ENCODE measurements at regions not wholly inside any gene's neighbourhood (a gene's known extent, or its start where the extent isn't known, plus 50 kb on each side); places are given as distances from the start of the nearest gene placed in this dataset.

- DNase-seq (ENCODE audit: low spot score in 2 of 2): no peak
- TF ChIP-seq POLR2A (IDR thresholded peaks at IDR 0.05): no peak
- TF ChIP-seq, protein P1, sequence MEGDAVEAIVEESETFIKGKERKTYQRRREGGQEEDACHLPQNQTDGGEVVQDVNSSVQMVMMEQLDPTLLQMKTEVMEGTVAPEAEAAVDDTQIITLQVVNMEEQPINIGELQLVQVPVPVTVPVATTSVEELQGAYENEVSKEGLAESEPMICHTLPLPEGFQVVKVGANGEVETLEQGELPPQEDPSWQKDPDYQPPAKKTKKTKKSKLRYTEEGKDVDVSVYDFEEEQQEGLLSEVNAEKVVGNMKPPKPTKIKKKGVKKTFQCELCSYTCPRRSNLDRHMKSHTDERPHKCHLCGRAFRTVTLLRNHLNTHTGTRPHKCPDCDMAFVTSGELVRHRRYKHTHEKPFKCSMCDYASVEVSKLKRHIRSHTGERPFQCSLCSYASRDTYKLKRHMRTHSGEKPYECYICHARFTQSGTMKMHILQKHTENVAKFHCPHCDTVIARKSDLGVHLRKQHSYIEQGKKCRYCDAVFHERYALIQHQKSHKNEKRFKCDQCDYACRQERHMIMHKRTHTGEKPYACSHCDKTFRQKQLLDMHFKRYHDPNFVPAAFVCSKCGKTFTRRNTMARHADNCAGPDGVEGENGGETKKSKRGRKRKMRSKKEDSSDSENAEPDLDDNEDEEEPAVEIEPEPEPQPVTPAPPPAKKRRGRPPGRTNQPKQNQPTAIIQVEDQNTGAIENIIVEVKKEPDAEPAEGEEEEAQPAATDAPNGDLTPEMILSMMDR (IDR thresholded peaks at IDR 0.05): no peak
- intact Hi-C loops (cut with DNase I; ENCODE audit: low total_unique reads): no loop called here
- H3K4me3 ChIP-seq (ENCODE audit: low read depth, poor library complexity, severe bottlenecking): no peak overlapping the region
- WGBS, 2 donors: 58 to 70% methylated on average over 5 of the region's 5 CpGs
Measured at GRCh38 chr14:87879389-87879788, 113.6 kb downstream of the GALC start.

GRCh38 chr14:87878959-87879358, 114.0 kb downstream of the GALC start:
- intact Hi-C loops (cut with DNase I; ENCODE audit: low total_unique reads): no loop called here
- TF ChIP-seq, protein P1 (IDR thresholded peaks at IDR 0.05): no peak
- TF ChIP-seq POLR2A (IDR thresholded peaks at IDR 0.05): no peak
- H3K4me3 ChIP-seq (ENCODE audit: low read depth, poor library complexity, severe bottlenecking): no peak overlapping the region
- WGBS, 2 donors: 40% methylated on average over 2 of the region's 2 CpGs
- no peak for DNase-seq (ENCODE audit: low spot score in 2 of 2)

DNA sequence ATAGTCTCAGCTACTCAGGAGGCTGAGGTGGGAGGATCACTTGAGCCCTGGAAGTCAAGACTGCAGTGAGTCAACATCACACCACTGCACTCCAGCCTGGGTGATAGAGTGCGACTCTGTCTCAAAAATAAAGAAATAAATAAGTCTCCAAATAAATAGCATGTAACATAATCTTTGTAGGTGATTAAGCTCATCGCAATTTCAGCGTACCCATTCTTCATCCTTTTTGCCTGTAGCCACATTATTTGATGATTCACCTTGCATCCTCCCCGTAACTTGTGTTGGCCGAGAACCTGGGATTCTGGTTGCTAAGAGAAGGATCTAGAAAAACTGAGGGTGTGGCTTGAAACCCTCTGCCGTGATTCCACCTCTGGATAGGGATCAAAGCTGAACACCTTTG, 115.1 kb downstream of the GALC start:
- intact Hi-C loops (cut with DNase I; ENCODE audit: low total_unique reads): no loop called here
- WGBS, 2 donors: 76 to 81% methylated on average over 6 of the region's 6 CpGs
- DNase-seq (ENCODE audit: low spot score in 2 of 2): no peak
- H3K4me3 ChIP-seq (ENCODE audit: low read depth, poor library complexity, severe bottlenecking): no peak overlapping the region
- TF ChIP-seq, protein P1 (IDR thresholded peaks at IDR 0.05): no peak
- no peak for TF ChIP-seq POLR2A (IDR thresholded peaks at IDR 0.05)

DNA sequence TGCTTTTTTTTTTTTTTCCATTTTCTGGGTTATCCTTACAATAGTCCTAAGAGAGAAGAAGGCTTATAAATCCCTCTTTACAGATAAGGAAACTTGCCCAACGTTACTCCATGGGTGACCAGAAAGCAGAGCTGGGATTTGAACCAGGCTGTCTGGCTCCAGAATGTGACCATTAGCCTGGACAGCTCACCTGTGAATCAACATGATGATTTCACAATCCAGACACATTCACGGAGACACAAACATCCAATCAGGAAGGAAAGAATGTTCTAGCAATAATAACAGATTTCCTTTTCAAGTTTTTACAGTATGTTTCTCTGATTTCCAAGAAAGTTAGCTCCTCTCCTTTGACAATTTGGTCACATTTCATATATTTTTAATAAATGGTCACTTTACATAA, 118.3 kb downstream of the GALC start:
- intact Hi-C loops (cut with DNase I; ENCODE audit: low total_unique reads): no loop called here
- 55 to 59% methylated on average over 2 of the region's 2 CpGs for WGBS, 2 donors
- TF ChIP-seq POLR2A (IDR thresholded peaks at IDR 0.05): no peak
- TF ChIP-seq, protein P1 (IDR thresholded peaks at IDR 0.05): no peak
- no peak for DNase-seq (ENCODE audit: low spot score in 2 of 2)
- no peak overlapping the region for H3K4me3 ChIP-seq (ENCODE audit: low read depth, poor library complexity, severe bottlenecking)

GRCh38 chr14:87873741-87874140, 119.2 kb downstream of the GALC start:
- WGBS, 2 donors: 52 to 59% methylated on average over 1 of the region's 1 CpG
- H3K4me3 ChIP-seq (ENCODE audit: low read depth, poor library complexity, severe bottlenecking): no peak overlapping the region
- TF ChIP-seq, protein P1 (IDR thresholded peaks at IDR 0.05): no peak
- TF ChIP-seq POLR2A (IDR thresholded peaks at IDR 0.05): no peak
- intact Hi-C loops (cut with DNase I; ENCODE audit: low total_unique reads): no loop called here
- no peak for DNase-seq (ENCODE audit: low spot score in 2 of 2)
